Fibroblast of lung (primary cell): ENCODE measurements at regions not wholly inside any gene's neighbourhood (a gene's known extent, or its start where the extent isn't known, plus 50 kb on each side); places are given as distances from the start of the nearest gene placed in this dataset.

Experiments
- DNase-seq, 2 donors: peaks; one replicate each; pipeline versions ENCODE4 v3.0.0 to v3.0.0-alpha.2; 2010; ENCODE audit warnings: low read depth in 2 of 2
- H2AFZ ChIP-seq: 2 replicates; pipeline ENCODE4 v1.5.1; 2012; ENCODE audit warnings: low read length, control low read depth, inconsistent platforms
- H3K27ac ChIP-seq: 2 replicates; pipeline ENCODE4 v1.5.1; 2011; ENCODE audit warnings: low read length, control low read depth; ENCODE audit not compliant: insufficient read depth
- H3K27me3 ChIP-seq: 2 replicates; pipeline ENCODE4 v1.5.1; 2011; ENCODE audit warnings: mild to moderate bottlenecking, low read length; ENCODE audit not compliant: control insufficient read depth, insufficient read depth
- H3K36me3 ChIP-seq: 2 replicates; pipeline ENCODE4 v1.5.1; 2011; ENCODE audit warnings: low read length; ENCODE audit not compliant: control insufficient read depth, insufficient read depth
- H3K4me1 ChIP-seq: 2 replicates; pipeline ENCODE4 v1.5.1; 2011; ENCODE audit warnings: low read length; ENCODE audit not compliant: control insufficient read depth, insufficient read depth; ENCODE audit errors: extremely low read depth
- H3K4me2 ChIP-seq: 2 replicates; pipeline ENCODE4 v1.5.1; 2011; ENCODE audit warnings: low read length, control low read depth; ENCODE audit not compliant: insufficient read depth; ENCODE audit errors: extremely low read depth
- H3K4me3 ChIP-seq, 4 experiments: fragments of 200-600 bp in 1 of 4; sonication (generic) in 1 of 4; replicated peaks in 1 of 4; 2 replicates each; pipeline ENCODE4 v1.5.1; 2011 to 2016; ENCODE audit warnings: low read length in 4 of 4, low read depth in 3 of 4, mild to moderate bottlenecking in 3 of 4, control low read depth in 2 of 4, inconsistent platforms in 1 of 4, mixed read lengths in 1 of 4; ENCODE audit not compliant: insufficient read depth in 1 of 4; ENCODE audit errors: control extremely low read depth in 1 of 4
- H3K79me2 ChIP-seq: 2 replicates; pipeline ENCODE4 v1.5.1; 2012; ENCODE audit warnings: mild to moderate bottlenecking, low read length, inconsistent platforms; ENCODE audit not compliant: control insufficient read depth, insufficient read depth
- H3K9ac ChIP-seq: 2 replicates; pipeline ENCODE4 v1.5.1; 2011; ENCODE audit warnings: mild to moderate bottlenecking, low read length, control low read depth; ENCODE audit not compliant: insufficient read depth
- H3K9me3 ChIP-seq: 2 replicates; pipeline ENCODE4 v1.5.1; 2012; ENCODE audit warnings: low read depth, low read length; ENCODE audit not compliant: control insufficient read depth, insufficient read depth
- H4K20me1 ChIP-seq: 2 replicates; pipeline ENCODE4 v1.5.1; 2011; ENCODE audit warnings: low read length; ENCODE audit not compliant: control insufficient read depth, insufficient read depth; ENCODE audit errors: extremely low read depth
- CTCF ChIP-seq, 2 donors: IDR thresholded peaks in 1 of 2; conservative IDR thresholded peaks in 1 of 2; 1 replicate in 1 of 2; 2 replicates in 1 of 2; pipeline ENCODE4 v1.5.1; 2011 to 2012; ENCODE audit warnings: low read length in 2 of 2, control low read depth in 1 of 2, inconsistent platforms in 1 of 2, low read depth in 1 of 2, mild to moderate bottlenecking in 1 of 2
- EZH2 ChIP-seq: IDR thresholded peaks from 2 replicates; pipeline ENCODE4 v1.5.1; 2012; ENCODE audit warnings: low read length, control low read depth, mild to moderate bottlenecking; ENCODE audit errors: missing control alignments

GRCh38 chr3:96022676-96023075, 791.7 kb upstream of the EPHA6 start:
- Histone ChIP-seq H3K79me2 (no peaks in the 10 kb centered on the region), H3K4me2 (no peak overlapping the region), H4K20me1 (no peaks in the 10 kb centered on the region), H3K4me3 (no peak overlapping the region), H3K36me3 (no peaks in the 10 kb centered on the region), H3K4me1 (no peaks in the 10 kb centered on the region), H2AFZ (no peak overlapping the region), H3K27me3 (no peaks in the 10 kb centered on the region), H3K27ac (no peak overlapping the region), H3K9ac (no peak overlapping the region), H3K9me3 (no peaks in the 10 kb centered on the region)
- no peak for DNase-seq
- TF ChIP-seq EZH2 (no peak), CTCF (conservative IDR thresholded peaks at IDR 0.05 in 1 of 2, IDR thresholded peaks at IDR 0.05 in 1 of 2; ENCODE audit: low read depth in 1 of 2, low read length in 2 of 2) (no peak)

- Histone ChIP-seq H3K79me2 (no peaks in the 10 kb centered on the region), H3K27ac (no peak overlapping the region), H3K9ac (no peak overlapping the region), H3K9me3 (no peaks in the 10 kb centered on the region), H3K4me2 (no peak overlapping the region), H3K36me3 (no peaks in the 10 kb centered on the region), H3K4me3 (no peak overlapping the region), H4K20me1 (no peaks in the 10 kb centered on the region), H2AFZ (no peak overlapping the region), H3K27me3 (no peaks in the 10 kb centered on the region), H3K4me1 (no peaks in the 10 kb centered on the region)
- no peak for DNase-seq
- TF ChIP-seq CTCF (conservative IDR thresholded peaks at IDR 0.05 in 1 of 2, IDR thresholded peaks at IDR 0.05 in 1 of 2; ENCODE audit: low read depth in 1 of 2, low read length in 2 of 2) (no peak), EZH2 (no peak)
These were observed 786.7 kb upstream of the EPHA6 start for GRCh38 chr3:96027718-96028117.

- H4K20me1 ChIP-seq = no peaks in the 10 kb centered on the region
- no peak overlapping the region for H2AFZ ChIP-seq
- H3K9me3 ChIP-seq = no peaks in the 10 kb centered on the region
- TF ChIP-seq CTCF (conservative IDR thresholded peaks at IDR 0.05 in 1 of 2, IDR thresholded peaks at IDR 0.05 in 1 of 2; ENCODE audit: low read depth in 1 of 2, low read length in 2 of 2) = no peak
- TF ChIP-seq EZH2 = no peak
- no peaks in the 10 kb centered on the region for H3K36me3 ChIP-seq
- H3K27ac ChIP-seq = no peak overlapping the region
- no peak overlapping the region for H3K4me3 ChIP-seq
- no peaks in the 10 kb centered on the region for H3K4me1 ChIP-seq
- DNase-seq = no peak
- no peak overlapping the region for H3K9ac ChIP-seq
- no peaks in the 10 kb centered on the region for H3K27me3 ChIP-seq
- H3K79me2 ChIP-seq = no peaks in the 10 kb centered on the region
- no peak overlapping the region for H3K4me2 ChIP-seq
These were observed 774.8 kb upstream of the EPHA6 start for GRCh38 chr3:96039632-96040031.
